ENCODE measurements at regions not wholly inside any gene's neighbourhood (a gene's known extent, or its start where the extent isn't known, plus 50 kb on each side); places are given as distances from the start of the nearest gene placed in this dataset.

DNA sequence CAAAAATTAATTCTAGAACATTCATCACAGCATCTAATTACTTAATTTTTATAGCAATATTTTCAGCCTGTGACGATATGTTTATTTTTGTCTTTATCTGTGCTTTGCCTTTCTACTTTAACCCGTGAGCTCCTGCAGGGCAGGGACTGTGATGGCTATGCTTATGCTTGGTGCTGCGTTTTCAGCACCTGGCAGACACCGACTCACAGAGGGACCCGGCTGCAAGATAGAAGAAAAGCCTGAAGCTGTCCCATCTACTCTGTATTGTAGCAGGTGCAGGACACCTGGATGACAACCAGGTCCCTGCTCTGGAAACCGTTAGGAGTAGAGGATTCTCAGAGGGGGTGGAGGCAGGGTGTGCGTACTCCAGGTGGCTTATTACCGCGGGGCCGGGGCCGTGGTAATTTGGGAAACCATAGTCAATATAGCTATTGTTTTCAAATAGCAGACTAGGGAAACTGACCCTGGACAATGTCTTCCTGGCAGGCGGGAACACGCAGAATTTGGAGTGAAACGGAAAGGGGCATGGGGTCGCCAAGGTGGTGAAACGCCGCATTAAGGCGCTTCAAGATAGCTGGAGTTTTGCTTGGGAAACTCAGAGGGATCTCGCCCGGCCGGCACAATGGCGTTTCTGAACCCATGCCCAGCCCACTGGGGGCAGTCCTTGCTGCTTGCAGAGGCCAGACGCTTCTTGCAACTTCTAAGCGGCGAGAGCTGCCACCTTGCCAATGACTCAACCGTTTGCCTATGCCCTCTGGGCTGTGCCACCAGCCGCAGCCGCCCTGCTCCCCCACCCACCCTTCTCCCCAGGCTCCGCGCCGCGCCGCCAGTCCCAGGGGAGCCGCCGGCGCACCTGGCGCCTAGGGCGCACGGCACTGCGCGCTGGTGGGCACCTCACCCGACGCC lies 140.1 kb upstream of the PALM2AKAP2 start (continued):
- TF ChIP-seq RAD21 (IDR thresholded peaks at IDR 0.05; ENCODE audit: low read length) = no peak

DNA sequence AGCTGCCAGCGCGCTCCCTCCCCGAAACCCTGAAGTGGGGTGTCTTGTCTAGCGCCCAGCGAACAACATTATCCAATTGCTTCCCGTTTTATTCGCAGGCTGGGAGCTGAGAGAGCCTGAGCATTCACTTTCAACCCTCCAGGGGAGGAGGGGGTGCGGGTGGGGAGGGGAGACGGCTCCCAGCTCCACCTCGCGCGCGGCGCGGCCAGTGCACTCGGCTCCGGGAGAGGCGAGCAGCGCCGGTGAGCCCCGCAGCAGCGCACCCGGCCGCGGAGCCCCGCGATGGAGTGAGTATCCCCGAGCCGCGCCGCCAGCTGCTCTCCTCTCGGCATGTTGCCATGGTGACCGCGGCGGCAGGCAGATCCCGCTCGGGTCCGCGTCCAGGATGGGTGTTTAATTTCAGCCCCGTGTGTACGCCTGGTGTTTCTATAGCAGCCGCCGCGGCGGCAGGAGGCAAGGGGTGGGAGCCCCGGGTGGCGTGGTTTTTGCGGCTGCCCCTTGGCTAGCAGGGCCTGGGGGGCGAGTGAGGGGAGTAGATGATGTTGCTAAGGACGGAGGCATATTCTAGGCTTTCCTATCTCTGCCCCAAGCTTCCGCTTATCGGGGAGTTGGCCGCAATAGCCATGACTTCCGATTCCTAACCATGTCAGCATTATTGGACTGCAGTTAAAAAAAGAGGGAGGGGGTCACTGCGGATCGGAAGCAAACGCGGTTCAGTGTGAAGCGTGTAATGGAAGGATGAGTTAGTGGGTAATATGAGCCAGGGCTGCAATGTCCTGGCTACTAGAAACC lies 139.2 kb upstream of the PALM2AKAP2 start:
- H2BK15ac ChIP-seq (ENCODE audit: low read depth, low read length) = no peak overlapping the region
- ChIA-PET POLR2A (ENCODE audit: unreplicated experiment) (no interaction called here), CTCF (no interaction called here)
- peak overlapping the region; percentile 85 for H2AFZ ChIP-seq (replicated peaks; ENCODE audit: low read length, poor library complexity)
- peaks cover 2% of the 10 kb centered on the region; the same call in 1 of the 2 replicates for H3K9me3 ChIP-seq (ENCODE audit: control insufficient read depth, insufficient read depth, low read length)
- no peak overlapping the region for H4K91ac ChIP-seq (ENCODE audit: insufficient read depth, low read depth, low read length)
- H3K4ac ChIP-seq (ENCODE audit: low read depth, low read length) = no peak overlapping the region
- no peaks in the 10 kb centered on the region for H3K79me1 ChIP-seq (ENCODE audit: low read depth in 1 of 2, low read length in 2 of 2)
- no peak overlapping the region for H3K9ac ChIP-seq (ENCODE audit: low read depth, low read length)
- H3K23ac ChIP-seq (ENCODE audit: low read depth, low read length) = no peak overlapping the region
- peak; percentile 85 for ATAC-seq (ENCODE audit: low read depth)
- no peak overlapping the region for H3K27ac ChIP-seq (ENCODE audit: insufficient read depth, low read length)
- 6% methylated on average over 10 of the region's 59 CpGs; no CpG with 5 or more reads in 1 of the 2 experiments for WGBS, 2 experiments (ENCODE audit: extremely low coverage in 2 of 2, insufficient read length in 1 of 2)
- H2BK120ac ChIP-seq (ENCODE audit: low read depth, low read length) = no peak overlapping the region
- dilution Hi-C loops (cut with HindIII; ENCODE audit: low sequenced_read_pairs, unreplicated experiment) = no loop called here
- intact Hi-C loops (cut with micrococcal nuclease) = no loop called here
- no peak overlapping the region for H2AK9ac ChIP-seq (replicated peaks; ENCODE audit: low read depth, low read length, poor library complexity)
- H3K14ac ChIP-seq (replicated peaks; ENCODE audit: low read depth, low read length) = no peak overlapping the region
- no peaks in the 10 kb centered on the region for H4K20me1 ChIP-seq (ENCODE audit: insufficient read depth, low read length)
- no peak overlapping the region for H2AK5ac ChIP-seq (ENCODE audit: low read depth, low read length)
- no peak overlapping the region for H4K8ac ChIP-seq (ENCODE audit: low read depth in 2 of 2, low read length in 2 of 2)
- no peaks in the 10 kb centered on the region for H3K9me1 ChIP-seq (ENCODE audit: insufficient read depth, low read length)
- H4K5ac ChIP-seq (ENCODE audit: low read depth, low read length) = no peak overlapping the region
- peak; percentile 22 for DNase-seq
- H3K4me3 ChIP-seq (ENCODE audit: insufficient read depth, low read depth, low read length) = peak overlapping the region; percentile 31
- peak overlapping the region; percentile 60 for H3K4me2 ChIP-seq (ENCODE audit: low read depth, low read length)
- H3K36me3 ChIP-seq (ENCODE audit: control insufficient read depth, insufficient read depth, low read length) = no peaks in the 10 kb centered on the region
- H3K56ac ChIP-seq (ENCODE audit: extremely low read depth, insufficient read depth, low read length) = no peak overlapping the region
- H2BK5ac ChIP-seq (ENCODE audit: low read depth, low read length, poor library complexity, severe bottlenecking) = no peak overlapping the region
- H3K27me3 ChIP-seq (ENCODE audit: control insufficient read depth, insufficient read depth, low read length) = peaks cover 63% of the 10 kb centered on the region
- BruUV-seq (replicated peaks) = no TSS peak
- no peak overlapping the region for H3K18ac ChIP-seq (ENCODE audit: low read depth, low read length)
- in situ Hi-C loops (cut with MboI; ENCODE audit: low sequenced_read_pairs) = no loop called here
- no peak for TF ChIP-seq SMC3 (IDR thresholded peaks at IDR 0.05; ENCODE audit: low read depth, low read length)
- no peak for TF ChIP-seq CEBPB (IDR thresholded peaks at IDR 0.05; ENCODE audit: low read depth, low read length)
- TF ChIP-seq RCOR1 (IDR thresholded peaks at IDR 0.05; ENCODE audit: insufficient replicate concordance, low read length) = no peak
- TF ChIP-seq, protein P1, sequence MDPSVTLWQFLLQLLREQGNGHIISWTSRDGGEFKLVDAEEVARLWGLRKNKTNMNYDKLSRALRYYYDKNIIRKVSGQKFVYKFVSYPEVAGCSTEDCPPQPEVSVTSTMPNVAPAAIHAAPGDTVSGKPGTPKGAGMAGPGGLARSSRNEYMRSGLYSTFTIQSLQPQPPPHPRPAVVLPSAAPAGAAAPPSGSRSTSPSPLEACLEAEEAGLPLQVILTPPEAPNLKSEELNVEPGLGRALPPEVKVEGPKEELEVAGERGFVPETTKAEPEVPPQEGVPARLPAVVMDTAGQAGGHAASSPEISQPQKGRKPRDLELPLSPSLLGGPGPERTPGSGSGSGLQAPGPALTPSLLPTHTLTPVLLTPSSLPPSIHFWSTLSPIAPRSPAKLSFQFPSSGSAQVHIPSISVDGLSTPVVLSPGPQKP (IDR thresholded peaks at IDR 0.05; ENCODE audit: borderline replicate concordance, low read depth, low read length) = no peak
- TF ChIP-seq BHLHE40 (IDR thresholded peaks at IDR 0.05; ENCODE audit: low read depth, low read length) = no peak
- H3K4me1 ChIP-seq (ENCODE audit: control insufficient read depth, insufficient read depth, low read length) = peaks cover 3% of the 10 kb centered on the region; the same call in 1 of the 2 replicates
- no peak overlapping the region for H2BK20ac ChIP-seq (ENCODE audit: low read depth, low read length)

Measured in IMR-90 (cell line).